HG03432 (cell line): ENCODE measurements at regions not wholly inside any gene's neighbourhood (a gene's known extent, or its start where the extent isn't known, plus 50 kb on each side); places are given as distances from the start of the nearest gene placed in this dataset.

Experiments used
- ATAC-seq: cut with Tn5 transposase; IDR thresholded peaks from one replicate; pipeline ENCODE4 v1.9.1; 2021; ENCODE audit warnings: mild to moderate bottlenecking, moderate library complexity; ENCODE audit not compliant: unreplicated experiment

GRCh38 chr1:164240081-164240480 is 318.9 kb upstream of the PBX1 start:
- no peak for ATAC-seq

GRCh38 chr1:164250365-164250764 is 308.6 kb upstream of the PBX1 start:
- ATAC-seq: no peak

- no peak for ATAC-seq
These were observed 302.5 kb upstream of the PBX1 start for GRCh38 chr1:164256456-164256855.

- no peak for ATAC-seq
These were observed 297.2 kb upstream of the PBX1 start for GRCh38 chr1:164261691-164262240.

GRCh38 chr1:164263540-164263939 is 295.4 kb upstream of the PBX1 start:
- no peak for ATAC-seq

- no peak for ATAC-seq
These were observed 293.8 kb upstream of the PBX1 start for GRCh38 chr1:164265232-164265631.

GRCh38 chr1:164272156-164272555 is 286.8 kb upstream of the PBX1 start:
- ATAC-seq: no peak

GRCh38 chr1:164296172-164296571 is 262.8 kb upstream of the PBX1 start:
- ATAC-seq: no peak

- ATAC-seq: no peak
These were observed 250.9 kb upstream of the PBX1 start for GRCh38 chr1:164308101-164308500.

GRCh38 chr1:164310166-164310565 is 248.8 kb upstream of the PBX1 start:
- no peak for ATAC-seq

- no peak for ATAC-seq
These were observed 247.6 kb upstream of the PBX1 start for GRCh38 chr1:164311377-164311776.

GRCh38 chr1:164320790-164321731 is 237.9 kb upstream of the PBX1 start:
- ATAC-seq: no peak

GRCh38 chr1:164325786-164326185 is 233.2 kb upstream of the PBX1 start:
- ATAC-seq: no peak

GRCh38 chr1:164333387-164333786 is 225.6 kb upstream of the PBX1 start:
- no peak for ATAC-seq

GRCh38 chr1:164337394-164337793 is 221.6 kb upstream of the PBX1 start:
- ATAC-seq: no peak

GRCh38 chr1:164337885-164338284 is 221.1 kb upstream of the PBX1 start:
- ATAC-seq: no peak

- ATAC-seq: no peak
These were observed 215.8 kb upstream of the PBX1 start for GRCh38 chr1:164343189-164343588.

- ATAC-seq: no peak
These were observed 211.0 kb upstream of the PBX1 start for GRCh38 chr1:164347980-164348379.

- no peak for ATAC-seq
These were observed 202.5 kb upstream of the PBX1 start for GRCh38 chr1:164356511-164356910.

- ATAC-seq: no peak
These were observed 198.7 kb upstream of the PBX1 start for GRCh38 chr1:164360265-164360664.

GRCh38 chr1:164361927-164362326 is 197.1 kb upstream of the PBX1 start:
- ATAC-seq: no peak

GRCh38 chr1:164363980-164364379 is 195.0 kb upstream of the PBX1 start:
- no peak for ATAC-seq
